HEK293 (cell line): ENCODE measurements at regions not wholly inside any gene's neighbourhood (a gene's known extent, or its start where the extent isn't known, plus 50 kb on each side); places are given as distances from the start of the nearest gene placed in this dataset.

Source experiments
- KLF10 ChIP-seq: fragments of 450-650 bp; IDR thresholded peaks from 2 replicates; pipeline ENCODE4 v1.5.1; 2018; ENCODE audit warnings: missing biosample characterization, mild to moderate bottlenecking, missing genetic modification characterization
- PBX3 ChIP-seq: sonication (generic); formaldehyde crosslinking; IDR thresholded peaks from 2 replicates; pipeline ENCODE4 v1.8.1; 2022; ENCODE audit warnings: mild to moderate bottlenecking, moderate library complexity, missing genetic modification reagents
- YY1 ChIP-seq: fragments of 450-650 bp; formaldehyde crosslinking; IDR thresholded peaks from 2 replicates; pipeline ENCODE4 v1.5.1; 2018; ENCODE audit warnings: missing biosample characterization, missing genetic modification characterization
- ZBTB8A ChIP-seq: fragments of 450-650 bp; formaldehyde crosslinking; IDR thresholded peaks from 2 replicates; pipeline ENCODE4 v1.5.1; 2016; ENCODE audit warnings: missing biosample characterization, missing genetic modification characterization
- ZFP37 ChIP-seq: fragments of 450-650 bp; formaldehyde crosslinking; IDR thresholded peaks from 2 replicates; pipeline ENCODE4 v1.5.1; 2016; ENCODE audit warnings: missing biosample characterization, missing genetic modification characterization
- ZNF157 ChIP-seq: fragments of 450-650 bp; formaldehyde crosslinking; IDR thresholded peaks from 2 replicates; pipeline ENCODE4 v1.5.1; 2016; ENCODE audit warnings: missing biosample characterization, missing genetic modification characterization
- ZNF37A ChIP-seq: fragments of 450-650 bp; IDR thresholded peaks from 2 replicates; pipeline ENCODE4 v1.5.1; 2018; ENCODE audit warnings: missing biosample characterization, missing genetic modification characterization
- ZNF629 ChIP-seq: fragments of 450-650 bp; formaldehyde crosslinking; IDR thresholded peaks from 2 replicates; pipeline ENCODE4 v1.5.1; 2017; ENCODE audit warnings: missing biosample characterization, missing genetic modification characterization
- ZSCAN30 ChIP-seq: fragments of 450-650 bp; IDR thresholded peaks from 2 replicates; pipeline ENCODE4 v1.5.1; 2018; ENCODE audit warnings: missing biosample characterization, mild to moderate bottlenecking, missing genetic modification characterization, moderate library complexity
- TF ChIP-seq, protein P1 (sequence below): fragments of 450-650 bp; formaldehyde crosslinking; IDR thresholded peaks from 2 replicates; pipeline ENCODE4 v1.5.1; 2016; ENCODE audit warnings: missing biosample characterization, missing genetic modification characterization

- TF ChIP-seq ZNF629 (tag by site-specific recombination), result no peak
- TF ChIP-seq, protein P1, sequence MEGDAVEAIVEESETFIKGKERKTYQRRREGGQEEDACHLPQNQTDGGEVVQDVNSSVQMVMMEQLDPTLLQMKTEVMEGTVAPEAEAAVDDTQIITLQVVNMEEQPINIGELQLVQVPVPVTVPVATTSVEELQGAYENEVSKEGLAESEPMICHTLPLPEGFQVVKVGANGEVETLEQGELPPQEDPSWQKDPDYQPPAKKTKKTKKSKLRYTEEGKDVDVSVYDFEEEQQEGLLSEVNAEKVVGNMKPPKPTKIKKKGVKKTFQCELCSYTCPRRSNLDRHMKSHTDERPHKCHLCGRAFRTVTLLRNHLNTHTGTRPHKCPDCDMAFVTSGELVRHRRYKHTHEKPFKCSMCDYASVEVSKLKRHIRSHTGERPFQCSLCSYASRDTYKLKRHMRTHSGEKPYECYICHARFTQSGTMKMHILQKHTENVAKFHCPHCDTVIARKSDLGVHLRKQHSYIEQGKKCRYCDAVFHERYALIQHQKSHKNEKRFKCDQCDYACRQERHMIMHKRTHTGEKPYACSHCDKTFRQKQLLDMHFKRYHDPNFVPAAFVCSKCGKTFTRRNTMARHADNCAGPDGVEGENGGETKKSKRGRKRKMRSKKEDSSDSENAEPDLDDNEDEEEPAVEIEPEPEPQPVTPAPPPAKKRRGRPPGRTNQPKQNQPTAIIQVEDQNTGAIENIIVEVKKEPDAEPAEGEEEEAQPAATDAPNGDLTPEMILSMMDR, result no peak
- no peak for TF ChIP-seq PBX3
- TF ChIP-seq ZNF37A (tag by site-specific recombination), result no peak
- no peak for TF ChIP-seq YY1 (tag by site-specific recombination)
- no peak for TF ChIP-seq ZNF157
- no peak for TF ChIP-seq ZFP37
- TF ChIP-seq ZSCAN30, result no peak
- TF ChIP-seq ZBTB8A, result no peak
- no peak for TF ChIP-seq KLF10
These were observed 207.9 kb upstream of the RGPD4 start for GRCh38 chr2:107618769-107619168.
